Stimulated activated naive CD4-positive, alpha-beta T cell treated with Interleukin-2 at 50 U/mL for 16 hours (primary cell): ENCODE measurements at regions not wholly inside any gene's neighbourhood (a gene's known extent, or its start where the extent isn't known, plus 50 kb on each side); places are given as distances from the start of the nearest gene placed in this dataset.

Experiments
- DNase-seq: peaks from one replicate; lab custom pipeline; 2025; lab: John Stamatoyannopoulos, UW

DNA sequence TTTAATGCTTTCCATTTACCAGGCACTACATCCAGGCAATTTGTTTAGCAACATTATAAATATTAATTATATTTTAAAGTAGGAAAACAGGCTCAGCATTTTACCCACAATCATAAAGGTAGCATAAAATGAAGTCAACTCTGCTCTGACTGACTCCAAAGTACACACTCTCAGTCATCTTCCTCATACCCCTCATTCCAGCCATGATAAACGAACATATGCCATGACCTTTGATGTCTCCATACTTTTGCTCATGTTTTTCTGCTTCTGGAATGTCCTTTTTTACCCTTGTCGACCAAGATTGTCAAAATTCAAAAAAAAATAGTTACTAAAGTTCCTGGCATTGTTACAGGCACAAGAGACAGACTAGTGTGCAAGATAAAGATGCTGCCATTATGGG, 77.7 kb upstream of the SOX6 start:
- DNase-seq: no peak

DNA sequence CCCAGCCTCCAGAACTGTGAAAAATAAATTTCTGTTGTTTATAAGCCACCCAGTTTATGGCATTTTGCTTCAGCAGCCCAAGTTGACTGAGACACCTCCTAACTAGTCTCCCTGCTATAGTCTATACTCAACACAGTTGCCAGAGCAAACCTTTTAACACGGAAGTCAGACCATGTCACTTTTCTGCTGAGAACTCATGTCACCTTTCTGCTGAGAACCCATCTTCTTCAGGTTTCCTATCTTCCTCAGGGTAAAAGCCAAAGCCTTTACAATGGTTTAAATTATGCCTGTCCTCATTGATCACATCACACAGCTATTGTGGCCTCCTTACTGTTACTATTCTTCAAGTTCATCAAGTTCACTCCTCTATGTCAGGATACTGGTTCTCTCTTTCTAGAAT, 74.3 kb upstream of the SOX6 start:
- DNase-seq: no peak

GRCh38 chr11:16421826-16422225, 65.5 kb upstream of the SOX6 start:
- DNase-seq: no peak

GRCh38 chr11:16418428-16419097, 62.2 kb upstream of the SOX6 start:
- no peak for DNase-seq

- DNase-seq: no peak
Observed at GRCh38 chr11:16412525-16413172, 56.3 kb upstream of the SOX6 start.

GRCh38 chr11:16410479-16410878, 54.1 kb upstream of the SOX6 start:
- no peak for DNase-seq

DNA sequence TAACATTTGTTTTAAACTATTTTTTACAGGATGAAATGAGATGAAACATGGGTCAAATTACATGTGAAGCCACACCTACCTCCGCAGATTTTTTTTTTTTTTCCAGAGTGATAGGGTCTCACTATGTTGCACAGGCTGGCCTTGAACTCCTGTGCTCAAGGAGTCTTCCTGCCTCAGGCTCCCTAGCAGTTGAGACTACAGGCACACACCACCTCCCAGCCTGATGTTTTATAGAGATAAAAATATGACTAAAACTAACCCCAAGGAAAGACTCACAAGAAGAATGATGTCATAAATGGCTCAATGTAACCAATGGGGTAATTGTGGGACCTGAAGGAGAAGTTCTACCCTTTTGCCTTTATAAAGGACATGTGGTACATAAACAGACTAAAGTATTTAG, 52.3 kb upstream of the SOX6 start:
- DNase-seq: no peak

DNA sequence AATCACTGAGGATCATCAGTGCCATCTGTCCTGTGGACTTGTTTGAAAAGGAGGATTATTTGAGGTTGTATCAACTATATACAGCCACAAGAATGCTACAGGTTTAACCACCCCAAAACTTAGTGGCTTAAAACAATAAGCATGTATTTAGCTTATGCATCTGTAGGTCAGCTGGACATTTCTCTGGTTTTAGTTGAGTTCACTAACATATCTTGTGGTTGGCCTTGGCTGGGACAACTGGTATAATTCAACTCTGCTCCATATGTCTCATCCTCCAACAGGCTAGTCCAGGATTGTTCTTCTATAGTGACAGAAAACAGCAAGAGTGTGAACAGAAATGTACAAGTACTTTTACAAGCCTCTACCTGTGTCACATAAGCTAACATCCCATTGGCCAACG, 49.9 kb upstream of the SOX6 start:
- no peak for DNase-seq
